ENCODE measurements at regions not wholly inside any gene's neighbourhood (a gene's known extent, or its start where the extent isn't known, plus 50 kb on each side); places are given as distances from the start of the nearest gene placed in this dataset.

- H3K27ac Mint-ChIP-seq, result no peak overlapping the region
- H3K27me3 Mint-ChIP-seq, result no peaks in the 10 kb centered on the region
- Histone ChIP-seq H3K27ac (ENCODE audit: insufficient read depth, low read length, poor library complexity, severe bottlenecking) (no peak overlapping the region), H3K9me3 (ENCODE audit: control insufficient read depth in 2 of 2, low read length in 2 of 2) (peaks cover 3 to 9% of the 10 kb centered on the region in 2 experiments), H3K27me3 (ENCODE audit: control insufficient read depth, insufficient read depth, low read length) (no peaks in the 10 kb centered on the region), H3K4me3 (ENCODE audit: low read depth, low read length) (no peak overlapping the region), H3K4me1 (ENCODE audit: control insufficient read depth, insufficient read depth, low read length, poor library complexity, severe bottlenecking) (no peaks in the 10 kb centered on the region), H3K36me3 (ENCODE audit: control insufficient read depth, insufficient read depth, low read length) (no peaks in the 10 kb centered on the region)
- no peaks in the 10 kb centered on the region for H3K4me1 Mint-ChIP-seq
- ATAC-seq (ENCODE audit: low read depth in 2 of 2) (no peak), DNase-seq (no peak)
- no peaks in the 10 kb centered on the region for H3K36me3 Mint-ChIP-seq
- peaks cover 0 to 34% (median 6%) of the 10 kb centered on the region in 7 donors for H3K9me3 Mint-ChIP-seq
- H3K4me3 Mint-ChIP-seq, result no peak overlapping the region
Observed at GRCh38 chr9:12874395-12874794, 99.6 kb downstream of the LURAP1L start.

GRCh38 chr9:12875191-12875590, 100.4 kb downstream of the LURAP1L start:
- Histone ChIP-seq H3K36me3 (ENCODE audit: control insufficient read depth, insufficient read depth, low read length) (no peaks in the 10 kb centered on the region), H3K4me3 (ENCODE audit: low read depth, low read length) (no peak overlapping the region), H3K27me3 (ENCODE audit: control insufficient read depth, insufficient read depth, low read length) (no peaks in the 10 kb centered on the region), H3K9me3 (ENCODE audit: control insufficient read depth in 2 of 2, low read length in 2 of 2) (peaks cover 3 to 4% of the 10 kb centered on the region in 2 experiments), H3K4me1 (ENCODE audit: control insufficient read depth, insufficient read depth, low read length, poor library complexity, severe bottlenecking) (no peaks in the 10 kb centered on the region), H3K27ac (ENCODE audit: insufficient read depth, low read length, poor library complexity, severe bottlenecking) (no peak overlapping the region)
- no peaks in the 10 kb centered on the region for H3K4me1 Mint-ChIP-seq
- H3K4me3 Mint-ChIP-seq, result no peak overlapping the region
- peaks cover 0 to 33% (median 6%) of the 10 kb centered on the region in 7 donors for H3K9me3 Mint-ChIP-seq
- no peaks in the 10 kb centered on the region for H3K36me3 Mint-ChIP-seq
- H3K27me3 Mint-ChIP-seq, result no peaks in the 10 kb centered on the region
- DNase-seq (no peak), ATAC-seq (ENCODE audit: low read depth in 2 of 2) (no peak)
- no peak overlapping the region for H3K27ac Mint-ChIP-seq

GRCh38 chr9:12876872-12877271, 102.1 kb downstream of the LURAP1L start:
- Histone ChIP-seq H3K27me3 (ENCODE audit: control insufficient read depth, insufficient read depth, low read length) (no peaks in the 10 kb centered on the region), H3K4me3 (ENCODE audit: low read depth, low read length) (no peak overlapping the region), H3K4me1 (ENCODE audit: control insufficient read depth, insufficient read depth, low read length, poor library complexity, severe bottlenecking) (no peaks in the 10 kb centered on the region), H3K9me3 (ENCODE audit: control insufficient read depth in 2 of 2, low read length in 2 of 2) (peaks cover 0 to 3% of the 10 kb centered on the region in 2 experiments), H3K27ac (ENCODE audit: insufficient read depth, low read length, poor library complexity, severe bottlenecking) (no peak overlapping the region), H3K36me3 (ENCODE audit: control insufficient read depth, insufficient read depth, low read length) (no peaks in the 10 kb centered on the region)
- no peaks in the 10 kb centered on the region for H3K27me3 Mint-ChIP-seq
- no peak for DNase-seq
- H3K4me1 Mint-ChIP-seq, result no peaks in the 10 kb centered on the region
- peaks cover 0 to 35% (median 5%) of the 10 kb centered on the region in 7 donors for H3K9me3 Mint-ChIP-seq
- no peak for ATAC-seq (ENCODE audit: low read depth in 2 of 2)
- no peak overlapping the region for H3K4me3 Mint-ChIP-seq
- no peak overlapping the region for H3K27ac Mint-ChIP-seq
- H3K36me3 Mint-ChIP-seq, result no peaks in the 10 kb centered on the region

- Mint-ChIP-seq H3K36me3 (no peaks in the 10 kb centered on the region), H3K27me3 (no peaks in the 10 kb centered on the region), H3K9me3 (peaks cover 0 to 30% (median 3%) of the 10 kb centered on the region in 7 donors), H3K27ac (no peak overlapping the region), H3K4me3 (no peak overlapping the region), H3K4me1 (no peaks in the 10 kb centered on the region)
- H3K4me1 ChIP-seq (ENCODE audit: control insufficient read depth, insufficient read depth, low read length, poor library complexity, severe bottlenecking), result no peaks in the 10 kb centered on the region
- no peaks in the 10 kb centered on the region for H3K36me3 ChIP-seq (ENCODE audit: control insufficient read depth, insufficient read depth, low read length)
- ATAC-seq (ENCODE audit: low read depth in 2 of 2) (no peak), DNase-seq (no peak)
- no peak overlapping the region for H3K27ac ChIP-seq (ENCODE audit: insufficient read depth, low read length, poor library complexity, severe bottlenecking)
- no peak overlapping the region for H3K4me3 ChIP-seq (ENCODE audit: low read depth, low read length)
- H3K9me3 ChIP-seq (ENCODE audit: control insufficient read depth in 2 of 2, low read length in 2 of 2), result no peaks in the 10 kb centered on the region
- no peaks in the 10 kb centered on the region for H3K27me3 ChIP-seq (ENCODE audit: control insufficient read depth, insufficient read depth, low read length)
Observed at GRCh38 chr9:12878351-12878978, 103.6 kb downstream of the LURAP1L start.

GRCh38 chr9:12879961-12880360, 105.1 kb downstream of the LURAP1L start:
- peaks cover 0 to 30% (median 4%) of the 10 kb centered on the region in 7 donors for H3K9me3 Mint-ChIP-seq
- H3K27me3 Mint-ChIP-seq, result no peaks in the 10 kb centered on the region
- DNase-seq (no peak), ATAC-seq (ENCODE audit: low read depth in 2 of 2) (no peak)
- no peaks in the 10 kb centered on the region for H3K4me1 ChIP-seq (ENCODE audit: control insufficient read depth, insufficient read depth, low read length, poor library complexity, severe bottlenecking)
- H3K27ac Mint-ChIP-seq, result no peak overlapping the region
- no peaks in the 10 kb centered on the region for H3K36me3 Mint-ChIP-seq
- no peaks in the 10 kb centered on the region for H3K36me3 ChIP-seq (ENCODE audit: control insufficient read depth, insufficient read depth, low read length)
- no peak overlapping the region for H3K4me3 ChIP-seq (ENCODE audit: low read depth, low read length)
- no peaks in the 10 kb centered on the region for H3K4me1 Mint-ChIP-seq
- H3K27me3 ChIP-seq (ENCODE audit: control insufficient read depth, insufficient read depth, low read length), result no peaks in the 10 kb centered on the region
- no peaks in the 10 kb centered on the region for H3K9me3 ChIP-seq (ENCODE audit: control insufficient read depth in 2 of 2, low read length in 2 of 2)
- no peak overlapping the region for H3K27ac ChIP-seq (ENCODE audit: insufficient read depth, low read length, poor library complexity, severe bottlenecking)
- H3K4me3 Mint-ChIP-seq, result no peak overlapping the region

- DNase-seq, result no peak
- peaks cover 0 to 30% (median 5%) of the 10 kb centered on the region in 7 donors for H3K9me3 Mint-ChIP-seq
Observed at GRCh38 chr9:12880406-12881015, 105.7 kb downstream of the LURAP1L start.

GRCh38 chr9:12882430-12882829, 107.6 kb downstream of the LURAP1L start:
- H3K4me1 Mint-ChIP-seq, result no peaks in the 10 kb centered on the region
- no peaks in the 10 kb centered on the region for H3K36me3 Mint-ChIP-seq
- no peak overlapping the region for H3K27ac ChIP-seq (ENCODE audit: insufficient read depth, low read length, poor library complexity, severe bottlenecking)
- H3K9me3 ChIP-seq (ENCODE audit: control insufficient read depth in 2 of 2, low read length in 2 of 2), result no peaks in the 10 kb centered on the region
- DNase-seq (no peak), ATAC-seq (ENCODE audit: low read depth in 2 of 2) (no peak)
- H3K4me1 ChIP-seq (ENCODE audit: control insufficient read depth, insufficient read depth, low read length, poor library complexity, severe bottlenecking), result no peaks in the 10 kb centered on the region
- no peaks in the 10 kb centered on the region for H3K27me3 Mint-ChIP-seq
- no peaks in the 10 kb centered on the region for H3K36me3 ChIP-seq (ENCODE audit: control insufficient read depth, insufficient read depth, low read length)
- H3K27me3 ChIP-seq (ENCODE audit: control insufficient read depth, insufficient read depth, low read length), result no peaks in the 10 kb centered on the region
- H3K4me3 Mint-ChIP-seq, result no peak overlapping the region
- H3K4me3 ChIP-seq (ENCODE audit: low read depth, low read length), result no peak overlapping the region
- H3K27ac Mint-ChIP-seq, result no peak overlapping the region
- H3K9me3 Mint-ChIP-seq, result peaks cover 0 to 36% (median 4%) of the 10 kb centered on the region in 7 donors

More at GRCh38 chr9:12880406-12881015, 105.7 kb downstream of the LURAP1L start:
- H3K36me3 Mint-ChIP-seq, result no peaks in the 10 kb centered on the region
- H3K27me3 Mint-ChIP-seq, result no peaks in the 10 kb centered on the region
- H3K27me3 ChIP-seq (ENCODE audit: control insufficient read depth, insufficient read depth, low read length), result no peaks in the 10 kb centered on the region
- H3K4me1 ChIP-seq (ENCODE audit: control insufficient read depth, insufficient read depth, low read length, poor library complexity, severe bottlenecking), result no peaks in the 10 kb centered on the region
- H3K9me3 ChIP-seq (ENCODE audit: control insufficient read depth in 2 of 2, low read length in 2 of 2), result no peaks in the 10 kb centered on the region
- H3K4me1 Mint-ChIP-seq, result no peaks in the 10 kb centered on the region
- H3K27ac ChIP-seq (ENCODE audit: insufficient read depth, low read length, poor library complexity, severe bottlenecking), result no peak overlapping the region
- H3K4me3 Mint-ChIP-seq, result no peak overlapping the region
- H3K27ac Mint-ChIP-seq, result no peak overlapping the region
- H3K36me3 ChIP-seq (ENCODE audit: control insufficient read depth, insufficient read depth, low read length), result no peaks in the 10 kb centered on the region
- H3K4me3 ChIP-seq (ENCODE audit: low read depth, low read length), result no peak overlapping the region
- ATAC-seq (ENCODE audit: low read depth in 2 of 2), result no peak
